PC-3 (cell line): ENCODE measurements at regions not wholly inside any gene's neighbourhood (a gene's known extent, or its start where the extent isn't known, plus 50 kb on each side); places are given as distances from the start of the nearest gene placed in this dataset.

Experiments used
- CTCF ChIP-seq: fragments of 300-600 bp; sonication (generic); conservative IDR thresholded peaks from 2 replicates; pipeline ENCODE4 v1.5.1; 2017; ENCODE audit warnings: antibody characterized with exemption, low read depth, mild to moderate bottlenecking, low read length
- EZH2 ChIP-seq: fragments of 300-600 bp; sonication (generic); IDR thresholded peaks from one replicate; pipeline ENCODE4 v1.6.1; 2017; ENCODE audit warnings: antibody characterized with exemption, mild to moderate bottlenecking, low read length; ENCODE audit not compliant: unreplicated experiment
- EZH2phosphoT487 ChIP-seq: fragments of 300-600 bp; sonication (generic); IDR thresholded peaks from 2 replicates; pipeline ENCODE4 v1.6.1; 2018; ENCODE audit warnings: mild to moderate bottlenecking, antibody characterized with exemption, low read length, borderline replicate concordance

- TF ChIP-seq CTCF: no peak
- TF ChIP-seq EZH2: no peak
- TF ChIP-seq EZH2phosphoT487: no peak
These were observed 154.9 kb downstream of the WDR11 start for GRCh38 chr10:121005948-121006587.
